T47D (cell line): ENCODE measurements at regions not wholly inside any gene's neighbourhood (a gene's known extent, or its start where the extent isn't known, plus 50 kb on each side); places are given as distances from the start of the nearest gene placed in this dataset.
"Not testable (repeated sequence)": the region's sequence is repeated elsewhere in the genome, so short reads cannot be mapped to it uniquely, and the experiment has no call there.

ENCODE experiments used
- DNase-seq, 2 experiments: peaks; one replicate each; pipeline versions ENCODE4 v3.0.0 to v3.0.0-alpha.2; 2011 to 2012; ENCODE audit warnings: low read depth in 1 of 2, low spot score in 1 of 2
- JUND ChIP-seq: IDR thresholded peaks from 2 replicates; pipeline ENCODE4 v1.6.1; 2012; ENCODE audit warnings: low read depth
- in situ Hi-C: cut with HindIII; loops from 2 replicates; pipeline ENCODE4 v1.10.0; 2016; ENCODE audit warnings: low sequenced_read_pairs, low pct_unique_long_range_greater_than_20kb

GRCh38 chr5:163205645-163206044 lies 231.8 kb upstream of the CCNG1 start:
- in situ Hi-C loops = no loop called here
- no peak for DNase-seq
- TF ChIP-seq JUND = no peak

GRCh38 chr5:163221581-163221980 lies 215.8 kb upstream of the CCNG1 start:
- in situ Hi-C loops = no loop called here
- TF ChIP-seq JUND = no peak
- DNase-seq = no peak

- DNase-seq = no peak
- in situ Hi-C loops = no loop called here
- TF ChIP-seq JUND = no peak
Observed at GRCh38 chr5:163222982-163223381, 214.4 kb upstream of the CCNG1 start.

- TF ChIP-seq JUND = no peak
- in situ Hi-C loops = no loop called here
- no peak for DNase-seq
Observed at GRCh38 chr5:163244445-163244987, 192.9 kb upstream of the CCNG1 start.

- no peak for TF ChIP-seq JUND
- in situ Hi-C loops = no loop called here
- no peak for DNase-seq
Observed at GRCh38 chr5:163245584-163245983, 191.8 kb upstream of the CCNG1 start.

GRCh38 chr5:163248333-163248732 lies 189.1 kb upstream of the CCNG1 start:
- in situ Hi-C loops = no loop called here
- TF ChIP-seq JUND = no peak
- no peak for DNase-seq

- no peak for TF ChIP-seq JUND
- in situ Hi-C loops = no loop called here
Observed at GRCh38 chr5:163248871-163249270, 188.5 kb upstream of the CCNG1 start.

GRCh38 chr5:163252950-163253349 lies 184.4 kb upstream of the CCNG1 start:
- TF ChIP-seq JUND = no peak
- DNase-seq = no peak
- in situ Hi-C loops = no loop called here

More at GRCh38 chr5:163248871-163249270, 188.5 kb upstream of the CCNG1 start:
- DNase-seq = no peak

GRCh38 chr5:163259495-163259894 lies 177.9 kb upstream of the CCNG1 start:
- no peak for TF ChIP-seq JUND
- in situ Hi-C loops = no loop called here
- DNase-seq = no peak

- no peak for DNase-seq
- in situ Hi-C loops = no loop called here
- TF ChIP-seq JUND = no peak
Observed at GRCh38 chr5:163260471-163260870, 176.9 kb upstream of the CCNG1 start.

GRCh38 chr5:163260961-163261360 lies 176.4 kb upstream of the CCNG1 start:
- in situ Hi-C loops = no loop called here
- TF ChIP-seq JUND = no peak

GRCh38 chr5:163261647-163262269 lies 175.6 kb upstream of the CCNG1 start:
- in situ Hi-C loops = no loop called here
- TF ChIP-seq JUND = no peak
- DNase-seq = peak in 1 of 2 experiments; percentile 80

More at GRCh38 chr5:163260961-163261360, 176.4 kb upstream of the CCNG1 start:
- DNase-seq = no peak

GRCh38 chr5:163266249-163266648 lies 171.1 kb upstream of the CCNG1 start:
- DNase-seq, in situ Hi-C loops: not testable (repeated sequence)

- in situ Hi-C loops = no loop called here
- DNase-seq = peak; percentile 18 to 72
- TF ChIP-seq JUND = no peak
Observed at GRCh38 chr5:163269624-163270023, 167.8 kb upstream of the CCNG1 start.
